Ovary (tissue), 3 donors: ENCODE measurements at regions not wholly inside any gene's neighbourhood (a gene's known extent, or its start where the extent isn't known, plus 50 kb on each side); places are given as distances from the start of the nearest gene placed in this dataset.

Experiments
- EP300 ChIP-seq: sonication (generic); formaldehyde crosslinking; IDR thresholded peaks from one replicate; pipeline ENCODE4 v1.6.1; 2017; ENCODE audit warnings: antibody characterized with exemption
- TF ChIP-seq, protein P1 (sequence below), 3 donors: fragments of 450-650 bp in 2 of 3; fragments of 200-600 bp in 1 of 3; IDR thresholded peaks; one replicate each; pipeline versions ENCODE4 v1.5.1 to v1.8.0; 2016 to 2022; ENCODE audit warnings: antibody characterized with exemption in 3 of 3, mild to moderate bottlenecking in 1 of 3
- donor health status: DM: no; HTN: no; CAD: no.

DNA sequence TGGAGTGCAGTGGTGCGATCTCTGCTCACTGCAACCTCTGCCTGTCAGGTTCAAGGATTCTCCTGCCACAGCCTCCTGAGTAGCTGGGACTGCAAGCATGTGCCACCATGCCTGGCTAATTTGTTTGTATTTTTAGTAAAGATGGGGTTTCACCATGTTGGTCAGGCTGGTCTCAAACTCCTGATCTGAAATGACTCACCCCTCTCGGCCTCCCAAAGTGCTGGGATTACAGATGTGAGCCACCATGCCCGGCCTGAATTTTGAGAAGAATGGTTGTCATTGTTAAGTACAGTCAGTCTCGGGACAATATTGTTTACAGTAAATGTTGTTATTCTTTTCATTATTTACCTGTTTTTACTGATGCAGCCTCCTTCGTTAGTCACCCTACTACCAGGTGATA lies 1226.2 kb upstream of the TENM3 start:
- TF ChIP-seq EP300: no peak
- TF ChIP-seq, protein P1, sequence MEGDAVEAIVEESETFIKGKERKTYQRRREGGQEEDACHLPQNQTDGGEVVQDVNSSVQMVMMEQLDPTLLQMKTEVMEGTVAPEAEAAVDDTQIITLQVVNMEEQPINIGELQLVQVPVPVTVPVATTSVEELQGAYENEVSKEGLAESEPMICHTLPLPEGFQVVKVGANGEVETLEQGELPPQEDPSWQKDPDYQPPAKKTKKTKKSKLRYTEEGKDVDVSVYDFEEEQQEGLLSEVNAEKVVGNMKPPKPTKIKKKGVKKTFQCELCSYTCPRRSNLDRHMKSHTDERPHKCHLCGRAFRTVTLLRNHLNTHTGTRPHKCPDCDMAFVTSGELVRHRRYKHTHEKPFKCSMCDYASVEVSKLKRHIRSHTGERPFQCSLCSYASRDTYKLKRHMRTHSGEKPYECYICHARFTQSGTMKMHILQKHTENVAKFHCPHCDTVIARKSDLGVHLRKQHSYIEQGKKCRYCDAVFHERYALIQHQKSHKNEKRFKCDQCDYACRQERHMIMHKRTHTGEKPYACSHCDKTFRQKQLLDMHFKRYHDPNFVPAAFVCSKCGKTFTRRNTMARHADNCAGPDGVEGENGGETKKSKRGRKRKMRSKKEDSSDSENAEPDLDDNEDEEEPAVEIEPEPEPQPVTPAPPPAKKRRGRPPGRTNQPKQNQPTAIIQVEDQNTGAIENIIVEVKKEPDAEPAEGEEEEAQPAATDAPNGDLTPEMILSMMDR (IDR thresholded peaks at IDR 0.05): no peak
